BLaER1 (cell line): ENCODE measurements at regions not wholly inside any gene's neighbourhood (a gene's known extent, or its start where the extent isn't known, plus 50 kb on each side); places are given as distances from the start of the nearest gene placed in this dataset.

Experiments used
- H3K27ac ChIP-seq: shearing (Covaris generic); formaldehyde crosslinking; 2 replicates; pipeline ENCODE4 v1.8.1; 2022
- H3K27me3 ChIP-seq: shearing (Covaris generic); formaldehyde crosslinking; 2 replicates; pipeline ENCODE4 v1.8.1; 2022
- H3K36me3 ChIP-seq: shearing (Covaris generic); formaldehyde crosslinking; 2 replicates; pipeline ENCODE4 v1.8.1; 2022
- H3K4me1 ChIP-seq: shearing (Covaris generic); formaldehyde crosslinking; 2 replicates; pipeline ENCODE4 v1.8.1; 2022
- H3K4me2 ChIP-seq: shearing (Covaris generic); formaldehyde crosslinking; 2 replicates; pipeline ENCODE4 v1.8.1; 2022
- H3K4me3 ChIP-seq: shearing (Covaris generic); formaldehyde crosslinking; 2 replicates; pipeline ENCODE4 v1.8.1; 2022
- H3K9ac ChIP-seq: shearing (Covaris generic); formaldehyde crosslinking; 2 replicates; pipeline ENCODE4 v1.8.1; 2022
- H3K9me3 ChIP-seq: shearing (Covaris generic); formaldehyde crosslinking; 2 replicates; pipeline ENCODE4 v1.8.1; 2022
- H4K20me1 ChIP-seq: shearing (Covaris generic); formaldehyde crosslinking; 2 replicates; pipeline ENCODE4 v1.8.1; 2022
- Cebpa-rat ChIP-seq: shearing (Covaris generic); IDR thresholded peaks from 2 replicates; pipeline ENCODE4 v1.8.1; 2022

GRCh38 chr2:146837857-146838256 lies 1007.0 kb upstream of the ACVR2A start:
- no peak for TF ChIP-seq Cebpa-rat
- Histone ChIP-seq H3K27ac (no peak overlapping the region), H3K9ac (no peak overlapping the region), H3K4me3 (no peak overlapping the region), H3K4me1 (no peaks in the 10 kb centered on the region), H4K20me1 (no peaks in the 10 kb centered on the region), H3K36me3 (no peaks in the 10 kb centered on the region), H3K27me3 (no peaks in the 10 kb centered on the region), H3K9me3 (no peaks in the 10 kb centered on the region), H3K4me2 (no peak overlapping the region)

GRCh38 chr2:146826388-146826787 lies 1018.4 kb upstream of the ACVR2A start:
- H3K36me3 ChIP-seq: no peaks in the 10 kb centered on the region
- no peaks in the 10 kb centered on the region for H3K9me3 ChIP-seq
- TF ChIP-seq Cebpa-rat: no peak
- peaks cover 8% of the 10 kb centered on the region for H3K4me1 ChIP-seq
- no peaks in the 10 kb centered on the region for H3K27me3 ChIP-seq
- no peaks in the 10 kb centered on the region for H4K20me1 ChIP-seq
- no peak overlapping the region for H3K4me3 ChIP-seq
- H3K27ac ChIP-seq: no peak overlapping the region
- no peak overlapping the region for H3K4me2 ChIP-seq
- no peak overlapping the region for H3K9ac ChIP-seq

- H3K4me3 ChIP-seq: no peak overlapping the region
- no peak overlapping the region for H3K27ac ChIP-seq
- H3K4me1 ChIP-seq: peaks cover 21% of the 10 kb centered on the region
- peak overlapping the region; percentile 58 for H3K4me2 ChIP-seq
- no peak overlapping the region for H3K9ac ChIP-seq
- no peaks in the 10 kb centered on the region for H3K9me3 ChIP-seq
- no peaks in the 10 kb centered on the region for H3K36me3 ChIP-seq
- H4K20me1 ChIP-seq: no peaks in the 10 kb centered on the region
- H3K27me3 ChIP-seq: no peaks in the 10 kb centered on the region
- TF ChIP-seq Cebpa-rat: no peak
These were observed 1023.0 kb upstream of the ACVR2A start for GRCh38 chr2:146821836-146822316.

- H3K4me2 ChIP-seq: peak overlapping the region; percentile 58
These were observed 1024.2 kb upstream of the ACVR2A start for GRCh38 chr2:146820672-146821071.

GRCh38 chr2:146818122-146818521 lies 1026.7 kb upstream of the ACVR2A start:
- no peak overlapping the region for H3K4me3 ChIP-seq
- H3K9me3 ChIP-seq: no peaks in the 10 kb centered on the region
- no peak overlapping the region for H3K4me2 ChIP-seq
- H4K20me1 ChIP-seq: no peaks in the 10 kb centered on the region
- no peak for TF ChIP-seq Cebpa-rat
- H3K9ac ChIP-seq: no peak overlapping the region
- H3K4me1 ChIP-seq: peaks cover 21% of the 10 kb centered on the region
- H3K27ac ChIP-seq: no peak overlapping the region
- H3K36me3 ChIP-seq: no peaks in the 10 kb centered on the region
- no peaks in the 10 kb centered on the region for H3K27me3 ChIP-seq

More at GRCh38 chr2:146820672-146821071, 1024.2 kb upstream of the ACVR2A start:
- Histone ChIP-seq H3K27ac (no peak overlapping the region), H3K36me3 (no peaks in the 10 kb centered on the region), H3K4me3 (no peak overlapping the region), H3K4me1 (peaks cover 21% of the 10 kb centered on the region), H3K9me3 (no peaks in the 10 kb centered on the region), H3K9ac (no peak overlapping the region), H4K20me1 (no peaks in the 10 kb centered on the region), H3K27me3 (no peaks in the 10 kb centered on the region)
- TF ChIP-seq Cebpa-rat: no peak

- Histone ChIP-seq H4K20me1 (no peaks in the 10 kb centered on the region), H3K27me3 (no peaks in the 10 kb centered on the region), H3K4me2 (no peak overlapping the region), H3K27ac (no peak overlapping the region), H3K9me3 (peaks cover 2% of the 10 kb centered on the region; the same call in 1 of the 2 replicates), H3K36me3 (no peaks in the 10 kb centered on the region), H3K4me1 (peaks cover 21% of the 10 kb centered on the region), H3K9ac (no peak overlapping the region), H3K4me3 (no peak overlapping the region)
- no peak for TF ChIP-seq Cebpa-rat
These were observed 1027.2 kb upstream of the ACVR2A start for GRCh38 chr2:146817613-146818012.

GRCh38 chr2:146814971-146815370 lies 1029.9 kb upstream of the ACVR2A start:
- H3K9me3 ChIP-seq: peaks cover 5% of the 10 kb centered on the region
- H3K4me1 ChIP-seq: no peaks in the 10 kb centered on the region
- H3K9ac ChIP-seq: no peak overlapping the region
- H3K4me2 ChIP-seq: no peak overlapping the region
- H4K20me1 ChIP-seq: no peaks in the 10 kb centered on the region
- TF ChIP-seq Cebpa-rat: no peak
- H3K27me3 ChIP-seq: no peaks in the 10 kb centered on the region
- H3K36me3 ChIP-seq: no peaks in the 10 kb centered on the region
- H3K4me3 ChIP-seq: no peak overlapping the region
- H3K27ac ChIP-seq: no peak overlapping the region

GRCh38 chr2:146807568-146808168 lies 1037.2 kb upstream of the ACVR2A start:
- Histone ChIP-seq H3K4me1 (no peaks in the 10 kb centered on the region), H3K9ac (no peak overlapping the region), H3K4me3 (no peak overlapping the region), H3K36me3 (no peaks in the 10 kb centered on the region), H3K27ac (no peak overlapping the region), H3K4me2 (no peak overlapping the region), H4K20me1 (no peaks in the 10 kb centered on the region), H3K9me3 (peaks cover 4% of the 10 kb centered on the region), H3K27me3 (no peaks in the 10 kb centered on the region)
- TF ChIP-seq Cebpa-rat: no peak

- Histone ChIP-seq H3K9me3 (no peaks in the 10 kb centered on the region), H3K4me2 (no peak overlapping the region), H3K4me1 (no peaks in the 10 kb centered on the region), H3K27ac (no peak overlapping the region), H4K20me1 (no peaks in the 10 kb centered on the region), H3K9ac (no peak overlapping the region), H3K27me3 (no peaks in the 10 kb centered on the region), H3K4me3 (no peak overlapping the region), H3K36me3 (no peaks in the 10 kb centered on the region)
- TF ChIP-seq Cebpa-rat: no peak
These were observed 1038.3 kb upstream of the ACVR2A start for GRCh38 chr2:146806364-146807005.

- Histone ChIP-seq H3K9me3 (no peaks in the 10 kb centered on the region), H4K20me1 (no peaks in the 10 kb centered on the region), H3K4me1 (no peaks in the 10 kb centered on the region), H3K36me3 (no peaks in the 10 kb centered on the region), H3K4me3 (no peak overlapping the region), H3K9ac (no peak overlapping the region), H3K27ac (no peak overlapping the region), H3K27me3 (no peaks in the 10 kb centered on the region), H3K4me2 (no peak overlapping the region)
- TF ChIP-seq Cebpa-rat: no peak
These were observed 1040.5 kb upstream of the ACVR2A start for GRCh38 chr2:146804288-146804687.
